ENCODE measurements at regions not wholly inside any gene's neighbourhood (a gene's known extent, or its start where the extent isn't known, plus 50 kb on each side); places are given as distances from the start of the nearest gene placed in this dataset.
"Not testable (repeated sequence)": the region's sequence is repeated elsewhere in the genome, so short reads cannot be mapped to it uniquely, and the experiment has no call there.

DNA sequence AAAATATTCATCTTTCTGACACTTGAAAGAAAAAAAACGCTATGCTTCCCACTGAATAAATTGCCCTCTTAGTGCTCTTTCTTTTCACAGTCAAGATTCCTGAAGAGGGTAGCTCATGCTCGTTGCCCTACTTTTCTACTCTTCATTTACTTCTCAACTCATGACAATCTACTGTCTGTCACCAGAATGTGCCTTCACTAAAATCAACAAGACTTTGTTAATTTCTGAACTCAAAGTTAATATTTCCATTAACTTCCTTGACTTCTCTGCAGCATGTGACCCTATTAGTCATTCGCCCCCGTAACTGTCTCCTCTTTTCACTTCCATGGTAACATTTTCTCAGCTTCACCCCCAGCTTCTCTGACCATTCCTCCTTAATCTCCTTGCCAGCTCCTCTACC is 98.9 kb upstream of the MAPRE2 start:
- no peak for DNase-seq

DNA sequence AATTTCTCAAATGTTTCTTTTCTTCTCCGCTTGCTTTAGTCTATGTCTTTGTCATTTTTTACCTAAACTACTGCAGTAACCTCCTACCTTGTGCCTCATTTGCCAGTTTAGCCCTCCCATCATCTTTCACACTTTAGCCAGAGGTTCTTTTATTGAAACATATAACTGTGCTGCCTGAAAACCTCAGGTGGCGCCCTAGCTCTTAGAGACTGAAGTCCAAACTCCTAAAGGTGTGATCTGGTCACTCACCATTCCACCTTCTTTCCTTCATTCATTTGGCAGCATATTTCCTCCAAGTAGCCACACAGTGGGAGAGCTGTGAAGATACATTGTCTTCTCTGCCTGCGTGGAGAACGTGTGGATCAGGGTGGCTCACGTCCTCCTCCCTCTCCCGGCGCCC is 98.2 kb upstream of the MAPRE2 start:
- DNase-seq, result no peak

DNA sequence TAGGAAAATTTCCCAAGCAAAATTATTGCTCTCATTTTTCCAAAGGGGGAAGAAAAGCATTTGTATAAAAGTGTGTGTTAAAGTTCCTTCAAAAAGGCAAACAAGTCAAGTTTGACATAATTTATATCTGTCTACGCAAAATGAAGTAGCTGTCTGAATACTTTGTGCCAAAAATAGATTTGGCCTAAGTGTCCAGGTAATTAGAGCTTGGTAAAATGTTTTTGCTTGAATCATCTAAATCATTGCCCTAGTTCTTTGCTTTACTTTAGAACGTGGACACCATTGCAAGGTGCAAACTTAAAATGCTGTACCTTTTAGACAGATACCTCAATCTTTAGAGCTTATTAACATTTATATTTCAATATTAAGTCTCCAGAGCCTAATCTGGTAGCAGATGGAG is 97.6 kb upstream of the MAPRE2 start:
- DNase-seq, result no peak

DNA sequence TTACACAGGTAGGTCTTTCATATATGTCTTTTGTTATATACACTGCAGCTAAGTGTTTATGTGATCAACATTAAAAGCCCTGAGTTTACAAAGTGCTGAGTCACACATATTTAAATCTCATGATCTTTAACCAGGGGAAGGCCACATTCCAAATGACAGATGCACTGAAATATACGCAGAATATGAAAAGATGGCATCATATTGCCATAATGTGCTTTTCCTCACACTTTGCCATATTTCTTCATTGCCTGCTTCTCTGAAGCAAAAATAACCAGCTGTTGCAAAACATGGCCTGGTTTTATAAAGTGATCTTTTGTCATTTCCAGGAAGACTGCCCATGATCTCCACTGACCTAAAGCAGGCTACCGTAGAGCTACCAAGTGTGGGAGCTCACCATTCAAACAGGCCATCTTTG is 93.5 kb upstream of the MAPRE2 start:
- DNase-seq, result no peak

DNA sequence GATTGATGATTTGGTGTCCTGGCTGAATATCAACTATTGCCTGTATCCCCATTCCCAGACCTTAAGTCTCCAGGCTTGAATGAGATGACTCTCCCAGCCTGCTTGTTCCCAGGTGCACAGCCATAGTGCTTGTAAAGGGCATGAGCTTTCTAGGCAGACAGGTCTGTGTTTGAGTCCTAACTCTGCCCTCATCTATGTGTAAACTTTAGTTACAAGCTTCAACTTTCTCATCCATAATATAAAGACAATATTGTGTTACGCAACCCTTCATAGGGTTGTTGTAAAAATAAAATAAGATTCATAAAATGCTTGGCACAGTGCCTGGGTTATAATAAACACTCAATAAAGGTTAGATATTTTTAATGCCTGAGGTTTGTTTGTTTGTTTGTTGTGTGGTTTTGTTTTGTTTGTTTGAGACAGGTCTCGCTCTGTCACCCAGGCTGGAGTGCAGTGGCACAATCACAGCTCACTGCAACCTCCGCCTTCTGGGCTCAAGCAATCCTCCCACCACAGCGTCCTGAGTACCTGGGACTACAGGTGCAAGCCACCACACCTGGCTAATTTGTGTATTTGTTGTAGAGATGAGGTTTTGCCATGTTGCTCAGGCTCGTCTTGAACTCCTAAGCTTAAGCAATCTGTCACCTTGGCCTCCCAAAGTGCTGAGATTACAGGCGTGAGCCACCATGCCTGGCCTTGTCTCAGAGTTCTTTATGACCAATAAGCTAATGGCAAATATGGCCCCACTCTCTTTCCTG is 89.4 kb upstream of the MAPRE2 start:
- no peak for DNase-seq

DNA sequence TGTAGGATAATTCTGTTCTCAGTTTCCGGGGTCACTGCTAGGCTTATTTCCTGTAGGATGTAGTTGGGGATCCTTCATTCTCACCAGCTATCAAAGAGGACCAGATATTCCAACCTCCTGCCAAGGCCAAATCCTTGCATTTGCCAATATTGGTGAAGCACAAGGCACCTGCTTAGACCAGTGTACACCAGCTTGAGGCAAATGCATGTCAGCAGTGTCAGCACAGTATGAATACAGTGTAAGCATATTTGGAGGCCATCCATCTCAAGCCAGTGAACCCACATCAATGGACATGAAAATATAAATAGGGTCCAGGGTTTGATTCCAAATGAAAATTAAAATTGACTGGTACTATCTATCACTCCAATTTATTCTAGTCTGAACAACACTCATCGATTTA is 88.0 kb upstream of the MAPRE2 start:
- DNase-seq, result no peak

DNA sequence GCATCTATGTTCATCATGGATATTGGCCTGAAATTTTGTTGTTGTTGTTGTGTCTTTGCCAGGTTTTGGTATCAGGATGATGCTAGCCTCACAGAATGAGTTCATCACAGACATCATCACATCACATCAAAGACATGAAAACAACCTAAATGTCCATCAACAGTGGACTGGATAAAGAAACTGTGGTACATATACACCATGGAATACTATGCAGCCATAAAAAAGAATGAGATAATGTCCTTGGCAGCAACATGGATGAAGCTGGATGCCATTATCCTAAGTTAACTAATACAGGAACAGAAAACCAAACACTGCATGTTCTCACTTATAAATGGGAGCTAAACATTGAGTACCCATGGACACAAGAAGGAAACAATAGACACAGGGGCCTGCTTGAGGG is 85.7 kb upstream of the MAPRE2 start:
- DNase-seq, result not testable (repeated sequence)

DNA sequence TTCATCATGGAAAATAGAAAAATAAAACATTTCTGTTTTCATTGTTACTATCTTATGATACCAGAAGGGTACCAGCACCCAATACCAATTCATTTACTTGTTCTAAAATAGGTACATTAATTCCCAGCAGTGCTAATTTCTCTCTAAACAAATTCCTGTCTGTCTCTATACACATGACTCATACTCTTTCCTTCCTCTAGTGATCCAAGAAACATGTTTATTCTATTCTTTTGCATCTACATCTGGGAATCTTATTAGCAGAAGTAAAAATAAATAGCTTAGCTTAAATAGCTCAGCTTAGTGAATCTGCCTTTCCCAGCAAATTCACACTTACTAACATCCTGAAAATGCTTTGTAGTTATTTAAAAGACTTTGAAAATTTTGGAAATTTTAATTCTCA is 84.5 kb upstream of the MAPRE2 start:
- no peak for DNase-seq

DNA sequence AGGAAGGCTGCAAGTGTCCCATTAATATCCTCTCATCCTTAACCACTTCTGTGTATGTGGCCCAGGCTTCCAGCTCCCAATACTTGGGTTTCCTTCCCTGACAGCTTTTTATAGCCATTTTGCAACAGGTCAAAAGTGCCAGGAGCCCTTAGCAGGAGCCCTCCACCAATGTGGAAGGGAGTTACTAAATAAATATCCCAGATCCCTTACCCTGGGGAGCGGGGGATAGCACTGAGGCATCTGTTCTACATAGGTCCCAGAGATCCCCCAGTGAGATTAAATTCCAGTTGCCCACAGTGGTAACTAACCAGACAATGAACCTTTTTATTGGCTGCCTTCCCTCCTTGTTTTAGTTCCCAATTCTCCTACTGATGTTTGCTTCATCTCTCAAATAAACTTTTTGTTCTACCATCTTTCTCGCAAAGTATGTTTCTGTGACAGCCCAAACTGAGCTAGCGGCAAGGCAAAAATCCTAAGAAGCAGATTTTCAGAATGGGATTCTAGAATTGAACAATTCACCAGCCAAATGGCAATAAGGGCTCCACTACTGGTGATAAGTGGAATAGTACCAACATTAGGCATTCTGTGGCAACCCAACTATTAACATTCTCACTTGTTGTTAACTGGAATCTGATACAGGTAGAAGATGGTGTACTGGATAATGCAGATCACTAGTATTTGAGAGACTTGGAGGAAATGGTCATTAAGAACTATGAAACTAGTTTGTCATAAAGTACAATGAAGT is 83.9 kb upstream of the MAPRE2 start:
- DNase-seq, result no peak

DNA sequence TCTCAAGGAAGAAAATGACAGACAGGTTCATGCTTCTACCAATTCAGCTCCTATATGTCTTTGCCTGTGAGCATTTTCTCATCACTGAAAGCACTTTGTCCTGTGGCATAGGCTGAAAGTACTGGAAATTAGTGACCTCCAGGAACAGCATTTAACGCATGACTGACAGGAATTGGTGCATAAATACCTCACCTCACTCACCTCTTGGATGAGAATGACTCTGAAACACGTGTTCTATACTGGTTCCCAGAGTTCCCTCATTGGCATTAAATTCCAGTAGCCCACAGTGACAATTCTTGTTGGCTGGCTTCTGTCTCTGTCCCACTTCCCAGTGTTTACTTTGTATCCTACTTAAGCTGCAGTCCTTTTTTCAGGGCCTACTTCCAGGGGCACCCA is 83.4 kb upstream of the MAPRE2 start:
- DNase-seq, result no peak

DNA sequence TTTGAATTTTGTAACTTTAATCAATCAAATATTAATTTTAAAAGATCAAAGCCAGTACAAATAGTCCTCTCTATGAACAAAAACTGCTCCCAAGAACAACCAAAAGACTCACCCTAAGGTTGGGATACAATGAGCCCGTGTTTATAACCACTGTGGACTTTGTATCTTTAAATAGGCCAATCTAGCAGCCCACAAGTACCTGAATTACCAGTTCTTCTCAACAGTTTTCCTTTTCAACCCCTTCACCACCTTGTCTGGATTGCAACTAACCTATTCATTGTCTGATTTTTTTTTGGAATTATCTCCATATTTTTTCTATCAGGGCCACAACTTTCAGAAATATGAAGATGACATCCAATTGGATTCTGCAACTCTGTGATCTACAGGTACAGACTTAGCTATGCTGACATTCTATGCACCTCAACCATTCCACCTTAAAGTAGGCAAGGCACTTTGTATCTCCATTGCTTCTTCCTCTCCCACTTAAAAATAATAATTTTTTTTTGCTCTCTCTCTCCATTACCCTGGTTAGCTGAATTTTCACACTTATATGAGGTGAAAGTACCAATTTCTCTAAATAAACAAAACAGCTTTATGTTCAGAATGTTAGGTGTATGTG is 81.9 kb upstream of the MAPRE2 start:
- DNase-seq, result no peak

DNA sequence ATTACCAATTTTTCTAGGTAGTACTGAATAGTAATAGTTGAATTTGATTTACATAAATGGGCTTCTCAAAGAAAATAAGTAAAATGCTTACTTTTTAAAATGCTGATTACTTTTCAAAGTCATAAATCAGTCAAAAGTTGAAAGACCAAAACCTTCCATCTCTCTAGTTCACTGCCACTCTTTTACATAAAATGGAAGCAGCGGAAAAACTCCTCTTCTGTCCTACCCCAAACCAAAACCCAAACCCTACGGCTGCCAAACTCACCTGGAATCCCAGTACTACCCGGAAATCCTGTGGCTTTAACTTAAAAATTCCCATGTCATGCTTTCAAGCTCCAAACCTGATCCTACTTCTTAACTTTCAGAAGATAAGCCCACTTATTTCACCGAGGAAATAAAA is 81.2 kb upstream of the MAPRE2 start:
- no peak for DNase-seq

DNA sequence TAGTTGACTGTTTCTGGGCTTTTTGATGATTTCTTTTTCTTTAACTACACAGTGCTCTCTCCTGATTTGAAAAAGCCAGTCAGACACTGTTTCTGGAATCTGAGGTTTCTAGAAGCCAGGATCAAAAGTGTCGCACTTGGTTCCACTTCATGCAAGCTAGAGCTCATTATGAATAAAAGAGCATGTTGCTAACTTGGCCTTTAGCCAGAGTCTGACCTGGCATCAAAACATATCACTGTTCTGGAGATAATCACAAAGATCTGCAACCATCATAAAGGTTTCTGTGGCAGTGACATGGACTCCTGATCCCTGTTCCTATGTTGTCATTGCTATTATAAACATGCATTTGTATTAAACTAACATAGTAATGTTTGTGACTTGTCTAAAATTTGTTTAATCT is 76.1 kb upstream of the MAPRE2 start:
- no peak for DNase-seq

DNA sequence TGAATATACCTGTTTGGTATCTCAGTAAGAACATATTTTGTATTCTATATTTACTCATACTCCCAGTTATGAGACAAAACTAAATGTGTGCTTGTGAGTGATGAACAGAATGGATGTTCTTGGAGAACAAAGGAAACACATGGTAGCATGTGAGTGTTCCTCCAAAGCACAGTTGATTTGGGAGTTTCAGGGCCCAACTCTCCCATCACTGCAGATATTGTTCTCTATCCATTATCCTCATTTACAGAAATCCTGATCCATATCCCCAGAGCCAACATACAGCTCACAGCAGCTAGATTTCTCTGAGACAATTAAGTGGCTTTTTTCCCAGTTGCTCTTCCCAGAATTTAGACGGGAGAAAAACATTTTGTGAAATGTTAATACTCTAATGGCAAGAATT is 75.6 kb upstream of the MAPRE2 start:
- DNase-seq, result no peak

DNA sequence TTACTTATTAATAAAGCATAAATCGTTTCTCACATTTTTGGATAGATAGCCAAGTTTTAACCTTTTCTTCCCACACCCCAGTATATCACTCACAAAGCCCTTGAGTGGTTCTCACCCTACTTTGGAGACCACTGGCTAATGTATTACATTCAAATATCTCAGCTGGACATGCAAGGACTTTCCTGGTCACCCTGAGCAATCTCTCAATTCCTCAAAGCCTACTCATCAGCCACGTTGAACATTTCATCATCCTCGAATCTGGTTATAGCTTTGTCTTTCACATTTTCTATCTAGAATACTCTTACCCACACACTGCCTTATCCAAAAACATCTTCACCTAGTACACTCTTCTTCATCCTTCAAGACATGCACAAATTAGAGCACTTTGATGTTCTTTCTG is 71.1 kb upstream of the MAPRE2 start:
- no peak for DNase-seq

DNA sequence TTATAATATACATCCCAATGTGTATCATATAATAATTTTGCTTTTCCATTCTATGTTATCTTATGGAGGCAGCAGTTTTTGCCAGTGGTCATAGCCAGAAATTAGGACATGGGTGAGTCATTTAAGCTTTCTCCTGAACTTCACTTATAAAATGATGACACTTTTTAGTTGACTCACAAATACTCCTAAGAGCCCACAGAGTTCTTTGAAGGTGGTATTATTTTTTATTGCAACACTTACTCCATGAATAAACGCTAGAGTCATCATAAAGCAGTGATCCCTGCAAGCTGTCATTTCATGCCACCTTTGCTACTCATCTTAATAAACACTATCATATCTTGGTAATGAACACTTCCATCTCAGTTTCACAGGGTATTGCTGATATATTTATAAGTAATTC is 69.9 kb upstream of the MAPRE2 start:
- no peak for DNase-seq

DNA sequence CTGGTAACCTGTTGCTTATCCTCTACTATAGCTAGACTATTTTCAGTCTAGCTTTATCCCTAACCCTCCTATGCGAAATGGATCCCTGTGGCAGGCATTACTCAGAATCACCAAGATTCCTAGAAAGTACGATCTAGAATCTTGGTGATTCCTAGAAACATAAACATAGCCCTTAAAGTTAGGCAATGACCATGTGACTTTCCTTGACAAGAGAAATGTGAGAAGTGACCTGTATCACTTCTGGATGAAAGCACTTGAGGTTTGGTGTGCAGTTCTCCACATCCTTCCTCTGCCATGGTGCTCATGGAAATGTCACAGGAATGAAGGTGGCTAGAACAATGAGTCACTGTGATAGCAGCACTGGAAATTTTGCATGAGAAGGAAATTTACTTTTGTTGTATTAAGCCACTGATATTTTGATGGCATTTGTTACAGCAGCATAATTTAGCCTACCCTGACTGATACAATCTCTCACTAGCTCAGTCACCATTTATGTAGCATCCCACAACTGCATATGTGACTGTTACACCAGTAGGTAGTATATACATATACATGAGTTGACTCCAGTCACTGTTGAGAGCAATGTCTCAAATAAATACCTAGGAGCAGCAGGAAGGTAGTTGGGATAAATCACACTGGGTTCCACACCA is 68.3 kb upstream of the MAPRE2 start:
- DNase-seq, result no peak

DNA sequence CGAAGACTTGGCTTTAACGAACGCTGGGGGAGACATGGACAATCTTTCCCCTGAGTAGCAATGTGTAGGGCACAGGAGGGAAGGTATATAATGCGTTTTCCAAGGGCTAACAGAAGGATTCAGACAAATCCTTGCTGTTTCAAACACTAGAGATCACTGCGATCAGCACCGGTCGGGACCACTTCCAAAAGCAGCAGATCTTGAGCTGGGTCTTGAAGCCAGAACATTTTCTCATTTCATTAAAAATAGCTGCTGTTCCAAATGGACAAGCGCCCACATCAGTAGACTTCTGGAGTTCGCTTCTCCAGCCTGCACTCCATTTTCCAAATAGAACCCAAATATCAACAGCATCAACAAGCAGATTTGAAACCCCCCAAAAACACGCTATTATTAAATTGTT is 65.1 kb upstream of the MAPRE2 start:
- no peak for DNase-seq

DNA sequence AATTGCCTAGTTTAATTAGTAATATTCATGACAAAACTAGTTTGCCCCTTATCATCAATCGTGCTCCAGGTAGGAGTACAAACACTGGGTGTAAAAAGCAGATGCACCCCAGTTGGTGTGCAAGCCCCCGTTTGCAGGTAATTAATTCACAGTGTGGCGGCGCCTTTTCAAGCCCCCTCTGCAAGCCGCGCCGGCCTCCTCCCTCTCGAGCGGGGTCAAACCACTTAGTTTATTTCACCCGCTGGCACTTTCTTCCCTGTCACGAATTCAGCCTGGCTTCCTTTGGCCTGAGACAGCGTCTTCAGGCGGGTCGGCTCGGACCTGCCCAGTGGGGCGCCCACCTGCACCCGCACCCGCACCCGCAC is 64.7 kb upstream of the MAPRE2 start:
- DNase-seq, result no peak

DNA sequence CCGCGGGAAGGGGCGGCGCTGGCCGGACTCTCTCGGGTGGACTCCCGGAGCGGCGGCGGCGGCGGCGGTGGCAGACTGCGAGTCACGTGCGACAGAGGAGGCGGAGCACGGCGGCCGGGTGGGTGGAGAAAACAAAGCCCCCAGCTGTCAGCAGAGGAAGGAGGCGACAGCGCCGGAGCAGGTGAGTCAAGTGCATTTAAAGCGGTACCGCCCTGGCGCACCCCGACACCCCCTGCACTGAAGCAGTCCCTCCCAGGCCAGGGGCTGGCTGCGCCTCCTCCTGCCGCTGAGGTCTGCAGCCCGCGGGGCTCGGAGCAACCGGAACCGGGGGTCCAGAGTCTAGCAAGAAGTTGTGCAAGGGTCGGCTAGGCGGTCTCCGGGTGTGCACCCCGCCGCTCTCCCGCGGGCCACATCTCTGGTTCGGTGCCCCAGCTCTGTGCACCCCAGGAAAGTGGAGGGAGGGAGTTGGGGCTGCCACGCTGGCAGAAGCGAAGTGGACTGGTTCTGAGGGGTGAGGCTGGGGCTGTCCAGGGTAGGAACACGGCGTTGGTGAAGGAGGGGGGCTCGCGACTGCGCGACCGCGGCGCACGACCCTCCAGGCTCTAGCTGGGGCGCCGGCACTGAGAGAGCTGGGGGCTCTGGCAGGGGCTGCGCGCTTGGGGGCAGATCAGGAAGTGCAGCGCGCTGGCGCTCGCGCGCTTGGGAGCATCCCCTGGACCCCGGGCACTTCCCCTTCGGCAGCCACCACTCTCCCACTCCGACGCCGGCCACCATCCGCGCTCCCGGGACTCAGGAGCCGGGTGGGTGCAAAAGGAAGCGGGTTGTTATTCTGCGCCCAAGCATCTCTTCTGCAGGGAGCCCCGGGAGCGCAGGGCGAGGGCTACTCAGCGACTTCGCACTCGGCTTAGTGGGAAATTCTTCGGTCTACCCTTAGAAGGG is 64.0 kb upstream of the MAPRE2 start:
- peak; percentile 87 for DNase-seq

DNA sequence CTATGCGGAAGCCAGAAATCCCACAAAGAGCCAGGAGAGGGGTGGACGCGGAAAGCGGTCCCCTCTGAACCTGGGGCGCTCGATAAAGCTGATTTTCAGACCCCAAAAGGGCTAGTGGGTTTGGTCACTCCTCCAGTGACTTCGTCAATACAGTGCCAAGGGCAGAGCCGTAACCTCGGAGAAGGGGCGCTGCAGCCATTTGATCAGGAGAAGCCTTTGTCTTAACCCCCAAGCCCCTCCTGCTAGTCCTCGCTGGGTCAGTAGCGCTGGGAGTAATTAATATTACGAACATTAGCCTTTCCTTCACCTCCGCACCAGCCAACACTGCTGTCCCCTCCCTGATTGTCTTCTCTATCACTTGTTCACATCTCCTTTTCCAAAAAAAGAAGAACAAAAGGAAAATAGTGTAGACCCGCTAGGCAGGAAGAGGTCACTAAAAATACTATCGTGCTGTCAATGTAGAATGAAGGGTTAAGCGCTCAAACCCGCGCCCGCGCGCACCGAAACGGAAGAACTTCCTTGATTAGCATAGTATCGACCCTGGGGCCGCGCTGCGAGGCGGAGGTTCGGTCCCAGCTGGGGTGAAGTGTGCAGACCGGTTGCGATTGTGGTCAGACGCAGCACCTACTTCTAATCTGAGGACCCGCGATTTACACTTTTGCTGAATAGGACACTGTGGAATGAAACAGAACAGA is 63.2 kb upstream of the MAPRE2 start:
- peak; percentile 68 for DNase-seq

DNA sequence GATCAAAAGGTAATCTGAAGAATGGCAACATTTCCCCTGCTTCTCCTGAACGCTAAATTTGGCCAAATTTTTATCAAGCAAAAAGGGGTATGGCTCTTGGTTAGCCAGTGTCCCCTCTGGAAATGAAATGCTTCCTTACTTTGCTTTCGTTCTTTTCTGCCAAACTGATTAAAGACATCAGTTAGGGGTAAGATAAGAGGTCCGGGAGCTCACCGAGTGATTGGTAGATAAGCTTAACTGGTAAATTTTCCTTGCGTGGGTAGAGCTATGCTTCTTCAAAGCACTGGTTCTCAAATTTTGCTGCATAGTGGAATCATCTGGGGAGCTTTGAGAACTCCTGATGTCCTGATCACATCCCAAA is 62.7 kb upstream of the MAPRE2 start:
- DNase-seq, result no peak
